Smooth muscle cell (in vitro differentiated cells): ENCODE measurements at regions not wholly inside any gene's neighbourhood (a gene's known extent, or its start where the extent isn't known, plus 50 kb on each side); places are given as distances from the start of the nearest gene placed in this dataset.

Experiments
- DNase-seq: peaks from one replicate; lab custom pipeline; 2025; ENCODE audit not compliant: unreplicated experiment; lab: John Stamatoyannopoulos, UW
- H2AFZ ChIP-seq: fragments of 200-600 bp; sonication (generic); 2 replicates; pipeline ENCODE4 v1.6.0; 2016; ENCODE audit warnings: antibody characterized with exemption, low read depth, mild to moderate bottlenecking
- H3F3A ChIP-seq: fragments of 200-600 bp; sonication (generic); 2 replicates; pipeline ENCODE4 v1.6.0; 2017; ENCODE audit warnings: antibody characterized with exemption, low read depth
- H3K27ac ChIP-seq: fragments of 200-600 bp; sonication (generic); 2 replicates; pipeline ENCODE4 v1.5.1; 2016; ENCODE audit warnings: low read depth, mild to moderate bottlenecking
- H3K27me3 ChIP-seq: fragments of 200-600 bp; sonication (generic); 2 replicates; pipeline ENCODE4 v1.6.1; 2016; ENCODE audit warnings: low read depth, mild to moderate bottlenecking
- H3K36me3 ChIP-seq: fragments of 200-600 bp; sonication (generic); 2 replicates; pipeline ENCODE4 v1.5.1; 2016; ENCODE audit warnings: low read depth
- H3K4me1 ChIP-seq: fragments of 200-600 bp; sonication (generic); 2 replicates; pipeline ENCODE4 v1.5.1; 2016; ENCODE audit warnings: low read depth
- H3K4me2 ChIP-seq: fragments of 200-600 bp; sonication (generic); 2 replicates; pipeline ENCODE4 v1.6.0; 2016; ENCODE audit warnings: mild to moderate bottlenecking
- H3K4me3 ChIP-seq: fragments of 200-600 bp; sonication (generic); 2 replicates; pipeline ENCODE4 v1.5.1; 2016; ENCODE audit warnings: mild to moderate bottlenecking
- H3K79me2 ChIP-seq: fragments of 200-600 bp; sonication (generic); 2 replicates; pipeline ENCODE4 v1.6.0; 2016; ENCODE audit warnings: low read depth, mild to moderate bottlenecking
- H3K9ac ChIP-seq: fragments of 200-600 bp; sonication (generic); 2 replicates; pipeline ENCODE4 v1.6.0; 2016; ENCODE audit warnings: low read depth
- H3K9me3 ChIP-seq: fragments of 200-600 bp; sonication (generic); replicated peaks from 2 replicates; pipeline ENCODE4 v1.5.1; 2016; ENCODE audit warnings: low read depth
- H4K20me1 ChIP-seq: fragments of 200-600 bp; sonication (generic); 2 replicates; pipeline ENCODE4 v1.6.0; 2016; ENCODE audit warnings: low read depth
- CTCF ChIP-seq: fragments of 200-600 bp; sonication (generic); IDR thresholded peaks from 2 replicates; pipeline ENCODE4 v1.5.1; 2017; ENCODE audit warnings: borderline replicate concordance, mild to moderate bottlenecking, antibody characterized with exemption; ENCODE audit not compliant: insufficient read depth, poor library complexity, severe bottlenecking
- WGBS: methylation state at CpG from one replicate; pipeline ENCODE4 v1.1.7; 2016; ENCODE audit warnings: low lambda C conversion rate; 5-methylcytosine and 5-hydroxymethylcytosine counted together

DNA sequence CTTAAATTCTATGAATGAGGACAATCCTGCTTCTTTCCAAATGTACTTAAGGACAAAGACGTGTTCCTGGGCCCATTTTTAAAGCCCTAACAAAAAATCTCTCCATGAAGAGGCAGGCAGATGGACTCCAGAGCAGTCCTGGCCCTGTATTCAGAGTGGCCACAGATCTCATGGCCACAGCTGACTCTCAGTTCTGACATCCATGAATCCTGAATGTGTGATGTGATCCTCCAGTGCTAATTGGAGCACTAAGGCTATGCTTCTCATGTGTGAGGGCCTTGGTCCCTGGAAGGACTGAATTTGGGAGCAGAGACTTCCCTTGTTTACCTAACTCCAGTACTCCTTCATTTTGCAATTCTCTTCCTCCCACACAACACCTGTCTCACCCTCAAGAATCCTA, 373.0 kb downstream of the AGTPBP1 start:
- no peaks in the 10 kb centered on the region for H3K9me3 ChIP-seq
- 87% methylated on average over 1 of the region's 1 CpG for WGBS
- H3K36me3 ChIP-seq = no peaks in the 10 kb centered on the region
- H3K4me3 ChIP-seq = no peak overlapping the region
- no peaks in the 10 kb centered on the region for H3K4me1 ChIP-seq
- H2AFZ ChIP-seq = no peak overlapping the region
- no peak overlapping the region for H3K4me2 ChIP-seq
- no peak overlapping the region for H3K9ac ChIP-seq
- no peak for TF ChIP-seq CTCF
- H4K20me1 ChIP-seq = no peaks in the 10 kb centered on the region
- H3K79me2 ChIP-seq = no peaks in the 10 kb centered on the region
- H3K27me3 ChIP-seq = peaks cover 63% of the 10 kb centered on the region
- H3K27ac ChIP-seq = no peak overlapping the region
- no peak for DNase-seq
- H3F3A ChIP-seq = no peaks in the 10 kb centered on the region

DNA sequence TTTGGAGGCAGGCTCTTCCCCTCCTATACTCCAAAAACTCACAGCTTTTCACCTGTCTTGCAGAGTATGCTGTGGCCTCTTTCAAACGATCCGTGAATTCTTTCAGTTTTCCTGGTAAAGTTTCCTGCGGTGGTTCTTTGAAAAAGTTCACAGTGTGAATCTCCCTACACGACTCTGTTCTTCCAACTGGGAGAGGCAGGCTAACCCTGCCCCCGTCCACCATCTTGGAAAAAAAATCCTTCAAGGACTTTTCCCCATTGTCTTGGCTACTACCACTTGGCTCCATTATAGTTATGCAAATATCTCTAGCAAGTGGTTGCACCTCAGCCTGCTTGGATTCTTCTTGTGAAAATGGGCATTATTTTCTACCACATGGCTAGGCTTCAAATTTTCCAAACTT, 382.6 kb downstream of the AGTPBP1 start:
- TF ChIP-seq CTCF = no peak
- Histone ChIP-seq H3K4me3 (no peak overlapping the region), H3K27me3 (no peaks in the 10 kb centered on the region), H3K9me3 (no peaks in the 10 kb centered on the region), H3K36me3 (no peaks in the 10 kb centered on the region), H4K20me1 (no peaks in the 10 kb centered on the region), H3K4me1 (no peaks in the 10 kb centered on the region), H3K79me2 (no peaks in the 10 kb centered on the region), H3K27ac (no peak overlapping the region), H2AFZ (no peak overlapping the region), H3K9ac (no peak overlapping the region), H3F3A (no peaks in the 10 kb centered on the region), H3K4me2 (no peak overlapping the region)
- WGBS = 90% methylated on average over 5 of the region's 5 CpGs
- no peak for DNase-seq

GRCh38 chr9:85349046-85349445, 392.7 kb downstream of the AGTPBP1 start:
- Histone ChIP-seq H3K36me3 (no peaks in the 10 kb centered on the region), H3K4me3 (no peak overlapping the region), H3K9me3 (no peaks in the 10 kb centered on the region), H3K27ac (no peak overlapping the region), H3F3A (no peaks in the 10 kb centered on the region), H2AFZ (no peak overlapping the region), H4K20me1 (no peaks in the 10 kb centered on the region), H3K79me2 (no peaks in the 10 kb centered on the region), H3K9ac (no peak overlapping the region), H3K4me1 (no peaks in the 10 kb centered on the region), H3K4me2 (no peak overlapping the region), H3K27me3 (no peaks in the 10 kb centered on the region)
- TF ChIP-seq CTCF = no peak
- 88% methylated on average over 6 of the region's 6 CpGs for WGBS
- no peak for DNase-seq

GRCh38 chr9:85347541-85347940, 394.2 kb downstream of the AGTPBP1 start:
- Histone ChIP-seq H3K4me2 (no peak overlapping the region), H3K36me3 (no peaks in the 10 kb centered on the region), H3K4me1 (no peaks in the 10 kb centered on the region), H3K79me2 (no peaks in the 10 kb centered on the region), H2AFZ (no peak overlapping the region), H3K4me3 (no peak overlapping the region), H3K27me3 (peaks cover 12% of the 10 kb centered on the region), H3K27ac (no peak overlapping the region), H3K9ac (no peak overlapping the region), H4K20me1 (no peaks in the 10 kb centered on the region), H3K9me3 (no peaks in the 10 kb centered on the region), H3F3A (no peaks in the 10 kb centered on the region)
- no peak for DNase-seq
- TF ChIP-seq CTCF = no peak
- WGBS = 78% methylated on average over 6 of the region's 6 CpGs
